ENCODE measurements at regions not wholly inside any gene's neighbourhood (a gene's known extent, or its start where the extent isn't known, plus 50 kb on each side); places are given as distances from the start of the nearest gene placed in this dataset.

GRCh38 chr1:55684131-55684650 is 469.0 kb upstream of the USP24 start:
- TF ChIP-seq POLR2A (IDR thresholded peaks at IDR 0.05): no peak
- intact Hi-C loops (cut with DNase I; ENCODE audit: low total_unique reads) (no loop called here), in situ Hi-C loops (cut with MboI; ENCODE audit: low pct_ligation_motif_present in 1 of 4, low pct_unique_long_range_greater_than_20kb in 1 of 4, low sequenced_read_pairs in 3 of 4) (no loop called here)
- H3K36me3 ChIP-seq: no peaks in the 10 kb centered on the region
- no peaks in the 10 kb centered on the region for H3K27me3 ChIP-seq
- H3K27ac ChIP-seq: no peak overlapping the region
- H3K9me3 ChIP-seq: no peaks in the 10 kb centered on the region
- H3K4me3 ChIP-seq: no peak overlapping the region
- H3K4me1 ChIP-seq: no peaks in the 10 kb centered on the region
- DNase-seq: no peak

- no peaks in the 10 kb centered on the region for H3K27me3 ChIP-seq
- H3K4me3 ChIP-seq: no peak overlapping the region
- no peak for DNase-seq
- intact Hi-C loops (cut with DNase I; ENCODE audit: low total_unique reads): no loop called here
- no peaks in the 10 kb centered on the region for H3K9me3 ChIP-seq
- H3K27ac ChIP-seq: no peak overlapping the region
- 87 to 97% methylated on average over 3 of the region's 3 CpGs for WGBS, 2 donors (ENCODE audit: low coverage in 1 of 2)
- in situ Hi-C loops (cut with MboI; ENCODE audit: low pct_ligation_motif_present in 1 of 4, low pct_unique_long_range_greater_than_20kb in 1 of 4, low sequenced_read_pairs in 3 of 4): no loop called here
- TF ChIP-seq CTCF (IDR thresholded peaks at IDR 0.05) (no peak), EP300 (IDR thresholded peaks at IDR 0.05; ENCODE audit: low read depth) (no peak), POLR2AphosphoS5 (IDR thresholded peaks at IDR 0.05) (no peak), POLR2A (IDR thresholded peaks at IDR 0.05) (no peak)
- no peaks in the 10 kb centered on the region for H3K4me1 ChIP-seq
- no peaks in the 10 kb centered on the region for H3K36me3 ChIP-seq
These were observed 467.0 kb upstream of the USP24 start for GRCh38 chr1:55682198-55682597.

DNA sequence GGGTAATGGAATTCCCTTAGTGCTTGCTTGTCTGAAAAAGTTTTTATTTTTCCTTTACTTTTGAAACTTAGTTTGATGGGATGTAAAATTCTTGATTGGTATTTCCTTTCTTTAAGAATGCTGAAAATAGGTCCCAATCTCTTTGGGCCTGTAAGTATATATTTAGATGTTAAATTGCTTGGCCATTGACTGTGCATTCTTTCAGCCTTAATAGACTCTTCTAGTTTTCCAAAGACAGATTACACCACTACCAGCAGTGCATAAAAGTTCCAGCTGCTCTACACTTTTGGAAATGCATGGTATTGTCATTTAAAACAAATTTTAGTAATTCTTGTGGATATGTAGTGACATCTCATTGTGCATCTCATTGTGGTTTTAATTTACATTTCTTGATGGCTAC is 464.8 kb upstream of the USP24 start:
- TF ChIP-seq EP300 (IDR thresholded peaks at IDR 0.05; ENCODE audit: low read depth) (no peak), CTCF (IDR thresholded peaks at IDR 0.05) (no peak), POLR2AphosphoS5 (IDR thresholded peaks at IDR 0.05) (no peak), POLR2A (IDR thresholded peaks at IDR 0.05) (no peak)
- Histone ChIP-seq H3K4me1 (no peaks in the 10 kb centered on the region), H3K4me3 (no peak overlapping the region), H3K27ac (no peak overlapping the region), H3K27me3 (no peaks in the 10 kb centered on the region), H3K36me3 (no peaks in the 10 kb centered on the region), H3K9me3 (no peaks in the 10 kb centered on the region)
- in situ Hi-C loops (cut with MboI; ENCODE audit: low pct_ligation_motif_present in 1 of 4, low pct_unique_long_range_greater_than_20kb in 1 of 4, low sequenced_read_pairs in 3 of 4) (no loop called here), intact Hi-C loops (cut with DNase I; ENCODE audit: low total_unique reads) (no loop called here)
- DNase-seq: no peak

DNA sequence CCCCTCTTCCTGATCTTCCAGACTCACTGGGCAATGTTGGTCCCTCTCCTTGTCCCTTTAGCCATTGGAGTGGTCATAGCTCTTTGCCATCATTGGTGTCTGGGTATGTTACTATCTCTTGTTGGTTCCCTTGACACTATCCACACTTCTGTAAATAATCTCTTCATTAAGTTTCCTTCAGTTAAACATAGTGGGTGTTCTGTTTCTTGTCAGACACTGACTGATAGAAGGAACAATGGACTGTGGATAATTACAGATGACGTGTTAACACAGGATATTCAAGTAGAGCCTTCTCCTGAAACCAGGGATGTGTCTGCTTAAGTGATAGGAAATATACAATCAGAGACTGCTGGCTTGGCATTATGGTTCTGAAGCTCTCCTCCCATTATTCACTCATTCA is 458.3 kb upstream of the USP24 start:
- Histone ChIP-seq H3K27me3 (no peaks in the 10 kb centered on the region), H3K27ac (no peak overlapping the region), H3K9me3 (no peaks in the 10 kb centered on the region), H3K4me3 (no peak overlapping the region), H3K4me1 (peaks cover 0 to 5% (median 0%) of the 10 kb centered on the region in 4 donors), H3K36me3 (no peaks in the 10 kb centered on the region)
- in situ Hi-C loops (cut with MboI; ENCODE audit: low pct_ligation_motif_present in 1 of 4, low pct_unique_long_range_greater_than_20kb in 1 of 4, low sequenced_read_pairs in 3 of 4): no loop called here
- intact Hi-C loops (cut with DNase I; ENCODE audit: low total_unique reads): no loop called here
- 60 to 90% methylated on average over 1 of the region's 1 CpG for WGBS, 2 donors (ENCODE audit: low coverage in 1 of 2)
- DNase-seq: no peak
- no peak for TF ChIP-seq POLR2AphosphoS5 (IDR thresholded peaks at IDR 0.05)
- no peak for TF ChIP-seq EP300 (IDR thresholded peaks at IDR 0.05; ENCODE audit: low read depth)
- TF ChIP-seq POLR2A (IDR thresholded peaks at IDR 0.05): no peak
- no peak for TF ChIP-seq CTCF (IDR thresholded peaks at IDR 0.05)

DNA sequence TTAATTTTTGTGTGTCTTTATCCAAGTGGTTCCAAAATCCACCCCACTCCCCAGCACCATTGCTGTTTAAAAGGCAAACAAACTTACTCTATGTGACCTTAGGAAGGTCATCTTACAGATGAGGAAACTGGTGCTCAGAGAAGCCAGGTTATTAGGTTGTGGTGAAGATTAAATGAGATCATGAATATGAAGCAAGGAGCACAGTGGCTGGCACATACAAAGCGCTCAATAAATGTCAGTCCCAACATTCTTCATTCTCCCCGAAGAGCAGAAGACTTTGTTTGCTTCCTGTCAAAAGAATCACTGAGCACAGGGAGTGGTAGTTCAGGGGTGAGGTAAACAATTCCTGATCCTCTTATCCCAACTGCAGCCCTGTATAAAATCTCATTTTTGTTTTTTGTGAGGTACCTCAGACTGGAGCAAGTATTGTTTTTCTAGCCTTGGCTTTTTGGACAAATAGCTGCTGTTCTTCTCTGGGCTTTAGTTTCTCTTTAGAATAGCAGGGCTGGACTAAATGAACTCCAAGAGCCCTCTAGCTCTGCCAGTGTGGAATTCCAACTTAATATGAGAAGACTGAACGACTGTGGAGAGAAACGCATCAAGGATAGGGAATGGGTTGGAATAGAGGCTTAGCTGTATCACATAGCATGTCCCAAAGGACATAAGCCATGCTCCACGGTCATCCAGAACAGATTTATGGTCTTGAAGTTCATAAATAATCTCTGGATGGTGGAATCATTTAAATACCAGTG is 455.3 kb upstream of the USP24 start:
- intact Hi-C loops (cut with DNase I; ENCODE audit: low total_unique reads): no loop called here
- H3K4me3 ChIP-seq: no peak overlapping the region
- in situ Hi-C loops (cut with MboI; ENCODE audit: low pct_ligation_motif_present in 1 of 4, low pct_unique_long_range_greater_than_20kb in 1 of 4, low sequenced_read_pairs in 3 of 4): no loop called here
- no peak for TF ChIP-seq CTCF (IDR thresholded peaks at IDR 0.05)
- TF ChIP-seq POLR2A (IDR thresholded peaks at IDR 0.05): no peak
- no peak for TF ChIP-seq EP300 (IDR thresholded peaks at IDR 0.05; ENCODE audit: low read depth)
- no peak for TF ChIP-seq POLR2AphosphoS5 (IDR thresholded peaks at IDR 0.05)
- DNase-seq: no peak
- H3K27ac ChIP-seq: peak overlapping the region in 3 of 4 donors; percentile 3 to 42 (median 34)
- H3K9me3 ChIP-seq: no peaks in the 10 kb centered on the region
- H3K36me3 ChIP-seq: no peaks in the 10 kb centered on the region
- H3K27me3 ChIP-seq: no peaks in the 10 kb centered on the region
- 52 to 59% methylated on average over 4 to 5 of the region's 5 CpGs for WGBS, 2 donors (ENCODE audit: low coverage in 1 of 2)
- peaks cover 0 to 5% (median 0%) of the 10 kb centered on the region in 4 donors for H3K4me1 ChIP-seq
